IPS DF 4.7 (cell line): ENCODE measurements at regions not wholly inside any gene's neighbourhood (a gene's known extent, or its start where the extent isn't known, plus 50 kb on each side); places are given as distances from the start of the nearest gene placed in this dataset.
"Not testable (repeated sequence)": the region's sequence is repeated elsewhere in the genome, so short reads cannot be mapped to it uniquely, and the experiment has no call there.

ENCODE experiments used
- DNase-seq: peaks from one replicate; pipeline ENCODE4 v3.0.0-alpha.2; 2013; ENCODE audit warnings: low spot score; ENCODE audit errors: extremely low read depth

GRCh38 chr18:40296717-40297413 lies 1658.2 kb upstream of the PIK3C3 start:
- DNase-seq = no peak

GRCh38 chr18:40292985-40293710 lies 1661.9 kb upstream of the PIK3C3 start:
- no peak for DNase-seq

- DNase-seq = no peak
Observed at GRCh38 chr18:40283560-40283959, 1671.5 kb upstream of the PIK3C3 start.

GRCh38 chr18:40281356-40281755 lies 1673.7 kb upstream of the PIK3C3 start:
- not testable (repeated sequence) for DNase-seq

- no peak for DNase-seq
Observed at GRCh38 chr18:40274618-40275196, 1680.3 kb upstream of the PIK3C3 start.

GRCh38 chr18:40272630-40273231 lies 1682.3 kb upstream of the PIK3C3 start:
- DNase-seq = no peak

- DNase-seq = no peak
Observed at GRCh38 chr18:40259115-40259835, 1695.8 kb upstream of the PIK3C3 start.

GRCh38 chr18:40258311-40258710 lies 1696.7 kb upstream of the PIK3C3 start:
- DNase-seq = no peak

GRCh38 chr18:40250236-40250635 lies 1704.8 kb upstream of the PIK3C3 start:
- no peak for DNase-seq

GRCh38 chr18:40249390-40250080 lies 1705.5 kb upstream of the PIK3C3 start:
- DNase-seq = no peak

- DNase-seq = not testable (repeated sequence)
Observed at GRCh38 chr18:40245612-40246011, 1709.4 kb upstream of the PIK3C3 start.

GRCh38 chr18:40243607-40244006 lies 1711.4 kb upstream of the PIK3C3 start:
- no peak for DNase-seq

- DNase-seq = no peak
Observed at GRCh38 chr18:40235836-40236235, 1719.2 kb upstream of the PIK3C3 start.

GRCh38 chr18:40235323-40235722 lies 1719.7 kb upstream of the PIK3C3 start:
- no peak for DNase-seq

- DNase-seq = no peak
Observed at GRCh38 chr18:40233931-40234616, 1721.0 kb upstream of the PIK3C3 start.

GRCh38 chr18:40222776-40223175 lies 1732.3 kb upstream of the PIK3C3 start:
- no peak for DNase-seq

GRCh38 chr18:40216856-40217255 lies 1738.2 kb upstream of the PIK3C3 start:
- no peak for DNase-seq

GRCh38 chr18:40215979-40216378 lies 1739.1 kb upstream of the PIK3C3 start:
- DNase-seq = no peak

GRCh38 chr18:40210696-40211095 lies 1744.3 kb upstream of the PIK3C3 start:
- DNase-seq = no peak

- DNase-seq = no peak
Observed at GRCh38 chr18:40208958-40209357, 1746.1 kb upstream of the PIK3C3 start.
